ENCODE measurements at regions not wholly inside any gene's neighbourhood (a gene's known extent, or its start where the extent isn't known, plus 50 kb on each side); places are given as distances from the start of the nearest gene placed in this dataset.

DNA sequence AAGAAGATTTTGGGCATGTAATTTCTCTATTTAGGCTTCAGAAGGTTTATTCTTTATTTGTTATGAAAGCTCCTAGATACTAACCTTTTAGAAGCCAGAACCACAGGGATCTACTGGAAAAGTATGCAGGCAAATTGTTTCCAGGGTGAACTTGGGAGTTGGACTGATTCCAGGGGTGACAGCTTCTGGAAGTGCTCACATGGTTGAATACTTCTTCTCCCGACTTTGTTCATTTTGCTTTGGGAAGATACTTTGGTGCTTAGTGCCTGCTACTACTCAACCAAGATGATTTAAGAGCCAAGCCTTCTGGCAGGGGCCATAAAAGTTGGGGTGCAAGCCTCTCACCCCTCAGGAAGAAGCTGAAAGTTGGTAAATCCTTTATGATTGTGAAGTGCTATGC lies 445.6 kb downstream of the ACTRT1 start:
- TF ChIP-seq, protein P1, sequence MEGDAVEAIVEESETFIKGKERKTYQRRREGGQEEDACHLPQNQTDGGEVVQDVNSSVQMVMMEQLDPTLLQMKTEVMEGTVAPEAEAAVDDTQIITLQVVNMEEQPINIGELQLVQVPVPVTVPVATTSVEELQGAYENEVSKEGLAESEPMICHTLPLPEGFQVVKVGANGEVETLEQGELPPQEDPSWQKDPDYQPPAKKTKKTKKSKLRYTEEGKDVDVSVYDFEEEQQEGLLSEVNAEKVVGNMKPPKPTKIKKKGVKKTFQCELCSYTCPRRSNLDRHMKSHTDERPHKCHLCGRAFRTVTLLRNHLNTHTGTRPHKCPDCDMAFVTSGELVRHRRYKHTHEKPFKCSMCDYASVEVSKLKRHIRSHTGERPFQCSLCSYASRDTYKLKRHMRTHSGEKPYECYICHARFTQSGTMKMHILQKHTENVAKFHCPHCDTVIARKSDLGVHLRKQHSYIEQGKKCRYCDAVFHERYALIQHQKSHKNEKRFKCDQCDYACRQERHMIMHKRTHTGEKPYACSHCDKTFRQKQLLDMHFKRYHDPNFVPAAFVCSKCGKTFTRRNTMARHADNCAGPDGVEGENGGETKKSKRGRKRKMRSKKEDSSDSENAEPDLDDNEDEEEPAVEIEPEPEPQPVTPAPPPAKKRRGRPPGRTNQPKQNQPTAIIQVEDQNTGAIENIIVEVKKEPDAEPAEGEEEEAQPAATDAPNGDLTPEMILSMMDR (IDR thresholded peaks at IDR 0.05): no peak
- TF ChIP-seq POLR2AphosphoS5 (IDR thresholded peaks at IDR 0.05): no peak
- no peak for TF ChIP-seq POLR2A (IDR thresholded peaks at IDR 0.05)
